ENCODE measurements at regions not wholly inside any gene's neighbourhood (a gene's known extent, or its start where the extent isn't known, plus 50 kb on each side); places are given as distances from the start of the nearest gene placed in this dataset.

DNA sequence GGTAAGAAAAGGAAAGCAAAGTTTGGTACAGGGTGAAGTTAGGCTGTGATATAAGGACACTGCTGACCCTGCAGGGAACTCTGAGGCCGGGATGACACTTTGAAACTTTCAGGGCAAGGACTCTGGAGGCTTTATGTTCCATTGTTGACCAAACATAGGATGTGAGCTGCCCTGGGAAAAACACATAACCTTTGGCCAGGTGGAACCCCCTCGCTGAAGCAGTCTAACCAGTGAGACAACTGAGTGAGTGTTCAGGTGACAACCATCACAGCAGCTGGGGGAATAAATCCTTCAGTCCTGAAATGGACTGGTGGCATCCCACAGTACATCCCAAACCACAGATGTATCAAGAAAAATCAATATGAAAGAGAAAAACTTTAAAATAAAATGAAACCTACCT is 280.9 kb upstream of the CDH2 start:
- TF ChIP-seq, protein P1, sequence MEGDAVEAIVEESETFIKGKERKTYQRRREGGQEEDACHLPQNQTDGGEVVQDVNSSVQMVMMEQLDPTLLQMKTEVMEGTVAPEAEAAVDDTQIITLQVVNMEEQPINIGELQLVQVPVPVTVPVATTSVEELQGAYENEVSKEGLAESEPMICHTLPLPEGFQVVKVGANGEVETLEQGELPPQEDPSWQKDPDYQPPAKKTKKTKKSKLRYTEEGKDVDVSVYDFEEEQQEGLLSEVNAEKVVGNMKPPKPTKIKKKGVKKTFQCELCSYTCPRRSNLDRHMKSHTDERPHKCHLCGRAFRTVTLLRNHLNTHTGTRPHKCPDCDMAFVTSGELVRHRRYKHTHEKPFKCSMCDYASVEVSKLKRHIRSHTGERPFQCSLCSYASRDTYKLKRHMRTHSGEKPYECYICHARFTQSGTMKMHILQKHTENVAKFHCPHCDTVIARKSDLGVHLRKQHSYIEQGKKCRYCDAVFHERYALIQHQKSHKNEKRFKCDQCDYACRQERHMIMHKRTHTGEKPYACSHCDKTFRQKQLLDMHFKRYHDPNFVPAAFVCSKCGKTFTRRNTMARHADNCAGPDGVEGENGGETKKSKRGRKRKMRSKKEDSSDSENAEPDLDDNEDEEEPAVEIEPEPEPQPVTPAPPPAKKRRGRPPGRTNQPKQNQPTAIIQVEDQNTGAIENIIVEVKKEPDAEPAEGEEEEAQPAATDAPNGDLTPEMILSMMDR (conservative IDR thresholded peaks at IDR 0.05 in 1 of 2, IDR thresholded peaks at IDR 0.05 in 1 of 2; ENCODE audit: low read depth in 1 of 2, low read length in 2 of 2) = no peak
- no peak for TF ChIP-seq EZH2 (IDR thresholded peaks at IDR 0.05; ENCODE audit: low read length, missing control alignments)

Measured in fibroblast of lung (primary cell).